IPS DF 19.7 (cell line): ENCODE measurements at regions not wholly inside any gene's neighbourhood (a gene's known extent, or its start where the extent isn't known, plus 50 kb on each side); places are given as distances from the start of the nearest gene placed in this dataset.

Source experiments
- DNase-seq: peaks from one replicate; pipeline ENCODE4 v3.0.0-alpha.2; 2013; ENCODE audit warnings: low read depth, low spot score

DNA sequence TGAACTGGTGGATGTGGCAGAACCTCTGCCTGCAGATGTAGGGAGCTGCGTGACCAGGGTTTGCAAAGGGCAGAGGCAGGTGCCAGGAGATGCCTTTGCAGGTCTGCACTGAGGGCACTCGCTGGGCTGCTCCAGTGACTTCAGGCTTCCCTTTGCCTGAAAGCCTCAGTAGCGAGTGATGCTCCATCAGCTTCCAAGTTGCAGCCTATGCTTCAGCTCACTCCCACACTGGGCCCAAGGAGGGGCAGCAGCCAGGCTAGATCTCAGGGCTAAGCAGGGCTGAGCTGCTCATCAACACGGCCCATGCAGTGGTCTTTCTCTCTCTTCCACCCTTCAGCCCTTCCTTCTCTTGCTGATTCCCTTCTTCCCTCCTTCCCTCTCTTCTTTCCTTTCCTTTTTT lies 78.3 kb upstream of the RGMA start:
- DNase-seq, result no peak

DNA sequence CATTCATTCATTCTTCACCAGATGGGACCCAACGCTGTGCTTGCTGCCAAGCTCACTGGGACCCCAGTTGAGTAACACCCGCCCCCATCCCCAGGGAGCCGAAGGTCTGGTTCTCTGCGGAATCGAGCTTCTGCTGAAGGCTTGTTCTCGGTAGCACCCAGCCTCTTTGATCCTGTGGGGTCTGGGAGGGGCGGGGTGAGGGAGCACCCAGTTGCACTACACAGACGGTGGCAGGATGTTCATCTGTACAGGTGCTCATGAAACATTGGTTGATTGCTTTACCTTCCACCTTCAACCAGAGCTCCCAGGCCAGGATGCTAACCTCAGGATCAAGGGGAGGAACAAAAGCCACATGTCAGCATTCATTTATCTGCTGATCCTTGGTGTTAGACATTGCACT lies 77.7 kb upstream of the RGMA start:
- DNase-seq, result no peak

DNA sequence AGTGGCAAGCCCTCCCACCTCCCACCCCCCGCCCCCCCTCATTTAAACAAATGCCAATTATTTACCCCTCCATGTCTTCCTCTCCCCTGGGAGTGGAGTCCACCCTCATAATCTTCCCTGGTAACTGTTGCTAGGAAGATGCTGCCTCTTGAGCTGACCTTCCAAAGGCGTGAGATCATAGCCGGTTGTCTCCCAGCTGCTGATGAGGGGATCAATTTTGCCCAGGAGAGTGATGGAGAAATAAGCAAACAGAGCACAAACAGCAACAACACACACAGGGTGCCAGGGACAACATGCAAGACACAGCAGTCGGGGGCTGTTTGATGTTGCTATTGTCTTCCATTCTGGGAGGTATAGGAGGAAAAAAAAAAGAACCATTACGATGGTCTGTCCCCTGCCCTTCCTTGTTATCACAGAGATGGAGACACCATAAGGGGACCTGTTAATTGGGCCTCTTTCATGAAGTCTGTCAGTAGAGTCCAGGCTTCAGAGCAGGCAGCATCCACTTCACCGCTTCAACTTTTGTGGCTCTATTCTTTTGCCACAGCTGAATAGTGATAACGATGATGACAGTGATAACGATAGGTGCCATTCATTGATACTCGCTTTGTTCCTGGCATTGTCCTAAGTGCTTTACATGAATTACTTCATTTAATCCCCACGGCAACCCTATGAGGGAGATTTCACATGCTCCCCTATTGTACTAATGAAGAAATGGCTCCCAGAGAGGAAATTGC lies 76.9 kb upstream of the RGMA start:
- DNase-seq, result no peak

DNA sequence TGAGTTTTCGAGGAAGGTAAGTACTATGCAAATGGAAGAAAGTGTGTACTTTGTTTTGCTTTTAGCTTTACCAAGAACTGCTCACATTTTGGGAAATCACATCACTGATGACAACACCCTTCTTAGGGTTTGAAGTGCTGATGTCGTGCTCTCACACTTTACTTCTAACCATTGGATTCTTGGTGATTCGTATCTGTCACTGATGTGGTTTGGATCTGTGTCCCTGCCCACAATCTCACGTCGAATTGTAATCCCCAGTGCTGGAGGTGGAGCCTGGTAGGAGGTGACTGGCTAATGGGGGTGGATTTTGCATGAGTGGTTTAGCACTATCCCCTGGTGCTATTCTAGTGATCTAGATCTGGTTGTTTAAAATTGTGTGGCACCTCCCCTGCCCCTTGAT lies 75.4 kb upstream of the RGMA start:
- DNase-seq, result no peak

DNA sequence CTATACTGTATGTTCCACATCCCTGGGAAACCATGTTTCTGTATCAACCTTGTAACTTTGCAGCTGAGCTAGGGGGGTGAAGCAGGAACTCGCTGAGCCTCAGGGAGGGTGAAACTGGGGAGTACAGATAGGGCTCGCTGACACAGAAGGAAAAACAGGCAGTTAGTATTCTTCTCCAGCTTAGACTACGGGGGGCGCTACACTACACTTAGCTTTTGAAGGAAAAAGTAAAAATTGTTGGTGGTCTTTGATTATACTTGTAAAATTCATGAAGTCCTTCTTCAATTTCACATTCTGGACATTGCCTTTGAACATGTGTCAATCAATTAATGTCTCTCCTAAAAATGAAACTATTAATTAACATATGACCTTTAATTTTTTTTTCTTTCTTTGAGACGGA lies 73.5 kb upstream of the RGMA start:
- no peak for DNase-seq

DNA sequence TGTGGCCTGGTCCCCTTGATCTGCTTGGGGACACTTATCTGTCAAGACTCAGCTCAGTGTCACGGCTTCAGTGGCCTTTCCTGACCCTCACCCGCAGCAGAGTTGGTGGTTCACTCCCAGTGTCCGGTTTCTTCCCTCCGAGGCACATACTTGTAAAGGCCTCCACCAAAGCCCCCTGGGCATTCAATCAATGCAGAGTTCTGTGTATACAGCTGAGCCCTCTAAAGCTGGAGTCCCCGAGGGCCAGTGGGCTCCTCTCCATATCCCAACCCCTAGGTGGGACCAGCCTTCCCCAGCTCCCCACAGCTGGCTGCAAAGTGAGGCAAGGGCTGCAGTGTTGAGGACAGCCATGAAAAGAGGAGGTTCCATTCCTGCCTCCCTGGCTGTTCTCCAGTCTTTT lies 70.9 kb upstream of the RGMA start:
- no peak for DNase-seq

DNA sequence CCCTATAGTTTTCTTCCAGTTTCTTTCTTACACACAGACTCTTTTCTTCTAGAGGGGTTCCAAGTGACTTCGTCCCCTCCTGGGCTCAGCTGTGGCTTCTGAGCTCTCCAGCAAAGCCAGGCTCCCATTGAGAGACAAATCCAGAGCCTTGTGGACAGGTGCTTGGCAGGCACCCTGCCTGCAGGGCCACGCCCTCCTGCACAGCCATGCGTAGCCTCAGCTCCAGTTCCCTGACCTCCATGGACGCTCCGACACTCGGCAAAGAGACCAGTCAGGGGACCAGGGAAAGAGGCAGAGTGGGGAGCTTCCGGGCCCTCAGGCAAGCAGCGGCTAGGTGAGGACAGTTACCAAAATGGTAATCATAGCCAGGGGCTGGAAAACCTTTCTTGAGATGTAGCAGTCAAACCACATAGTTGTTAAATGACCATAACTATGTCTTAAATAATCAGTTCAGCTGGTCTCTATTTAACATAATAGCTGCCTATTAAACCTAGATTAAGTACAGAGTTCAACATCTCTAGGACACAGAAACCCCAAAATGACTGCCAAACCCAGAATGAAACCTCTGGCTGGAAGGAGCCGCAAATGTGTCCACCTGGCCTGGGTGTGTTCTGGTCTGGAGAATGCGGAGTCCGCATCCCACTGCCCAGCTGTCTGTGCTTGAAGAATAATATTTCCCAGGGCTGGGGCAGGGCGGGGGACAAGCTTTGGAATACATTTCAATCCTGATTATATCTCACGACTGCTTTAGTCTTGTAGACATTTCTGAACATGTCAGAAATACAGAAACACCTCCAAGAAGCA lies 69.3 kb upstream of the RGMA start:
- no peak for DNase-seq

DNA sequence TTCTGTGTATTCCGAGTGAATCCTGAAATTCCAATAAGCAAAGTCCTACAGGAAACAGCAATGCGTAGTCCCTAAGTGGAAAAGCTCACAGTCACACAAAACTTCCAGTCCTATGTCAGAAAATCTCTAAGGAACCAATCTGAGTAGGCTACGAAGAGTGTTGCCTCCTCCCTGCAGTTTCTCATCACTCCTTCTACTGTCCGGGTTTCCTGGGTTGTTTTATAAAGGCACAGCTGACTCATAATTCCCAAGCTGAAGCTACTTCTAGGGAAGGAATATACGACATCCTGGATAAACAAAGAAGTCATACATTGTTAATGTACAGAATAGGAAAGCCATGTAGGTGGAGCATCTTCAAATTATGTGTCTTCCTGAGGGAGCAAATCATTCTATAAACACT lies 65.7 kb upstream of the RGMA start:
- no peak for DNase-seq

DNA sequence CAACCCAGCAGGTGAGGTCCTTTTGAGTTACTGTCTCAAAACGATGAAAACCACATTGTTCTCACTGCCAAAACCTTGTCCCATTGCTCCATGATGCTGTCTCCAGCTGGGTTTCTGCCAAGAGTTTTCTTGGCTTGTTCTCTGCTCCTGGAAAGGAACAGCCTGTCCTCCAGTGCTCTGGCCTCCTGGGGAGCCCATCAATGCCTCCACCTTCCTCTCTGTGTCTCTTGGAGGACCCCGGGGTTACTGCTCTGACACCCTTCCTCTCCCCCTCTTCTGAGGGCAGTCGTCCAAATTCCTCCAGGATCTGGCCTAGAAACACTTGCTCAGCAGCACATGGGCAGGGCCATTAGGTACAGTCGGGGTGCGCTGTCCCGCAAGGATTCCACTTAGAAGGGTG lies 63.9 kb upstream of the RGMA start:
- no peak for DNase-seq

DNA sequence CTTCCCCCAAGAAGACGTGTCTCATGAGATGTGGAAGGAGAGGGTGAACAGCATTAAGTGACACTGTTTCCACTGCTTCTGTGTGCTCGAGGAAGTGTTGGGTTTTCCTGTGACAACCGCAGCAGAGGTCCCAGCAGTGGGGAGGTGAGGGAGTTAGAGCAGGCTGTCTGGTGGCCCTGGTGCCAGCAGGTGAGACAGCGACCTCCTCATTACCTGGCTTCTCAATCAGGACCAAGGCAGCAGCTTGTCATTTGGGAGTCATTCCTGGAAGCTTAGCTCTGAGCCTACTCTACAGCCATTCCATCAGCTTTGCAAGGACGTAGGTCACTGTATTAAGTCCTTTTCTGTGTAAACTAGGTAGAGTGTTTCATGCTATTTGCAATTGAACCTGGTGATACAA lies 63.3 kb upstream of the RGMA start:
- DNase-seq, result no peak

DNA sequence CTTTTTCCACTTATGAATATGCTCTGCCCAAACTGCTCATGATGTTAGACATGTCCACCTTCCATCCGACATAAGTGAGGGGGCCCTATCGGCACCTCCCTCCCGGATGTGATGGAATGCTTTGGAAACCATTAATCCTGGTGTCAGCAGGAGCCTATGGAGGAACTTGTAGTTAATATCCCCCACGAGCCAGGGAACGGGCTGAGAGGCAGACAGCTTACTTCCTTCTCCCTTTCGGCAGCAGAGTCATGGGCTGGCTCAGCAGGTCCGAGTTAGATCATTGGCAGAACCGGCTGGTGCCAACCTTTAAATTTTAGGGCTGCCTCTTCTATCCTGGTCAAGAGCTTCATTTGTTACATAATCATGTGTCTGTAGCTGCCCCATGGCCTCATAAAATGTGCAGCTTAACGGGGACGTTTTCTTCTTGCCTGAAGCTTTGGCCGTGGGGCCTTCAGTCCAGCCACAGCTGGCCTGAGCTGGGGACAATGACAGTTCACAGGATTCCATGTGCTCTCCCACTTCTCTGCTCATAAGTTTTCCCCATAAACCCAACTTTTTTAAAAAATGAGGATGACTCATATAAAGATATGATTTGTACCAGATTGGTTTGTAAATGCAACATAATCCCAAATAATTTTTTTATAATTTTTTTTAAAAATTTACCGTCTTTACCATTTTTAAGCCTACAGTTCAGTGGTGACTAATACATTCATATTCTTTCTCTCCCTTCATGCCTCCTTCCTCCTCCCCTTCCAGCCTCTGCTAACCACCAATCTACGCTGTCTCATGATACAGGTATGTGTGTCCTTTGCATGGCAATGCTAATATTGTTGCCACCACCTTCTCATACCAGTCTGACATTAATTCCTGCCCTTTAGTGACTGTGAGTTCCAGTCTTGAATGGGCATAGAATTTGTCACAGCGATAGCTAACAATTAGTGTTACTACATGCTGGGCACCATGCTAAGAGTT lies 62.2 kb upstream of the RGMA start:
- no peak for DNase-seq

DNA sequence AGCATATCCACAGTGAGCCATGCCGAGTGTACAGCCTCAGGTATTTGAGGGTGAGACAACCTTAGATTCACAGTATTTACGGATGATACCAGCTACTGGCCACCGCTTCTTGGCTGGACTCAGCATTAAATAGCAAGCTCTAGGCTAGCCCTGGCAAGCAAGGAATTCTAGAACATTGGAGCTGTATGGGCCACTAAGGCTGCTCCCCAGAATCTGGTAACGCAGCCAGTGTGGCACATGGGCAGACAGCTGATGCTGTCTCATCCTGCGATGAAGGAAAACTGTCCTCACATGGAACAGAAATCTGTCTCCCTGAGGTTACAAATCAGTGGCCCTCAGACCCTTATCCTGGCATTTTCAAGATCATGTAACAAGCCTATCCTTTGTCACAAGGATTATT lies 57.6 kb upstream of the RGMA start:
- DNase-seq, result no peak

DNA sequence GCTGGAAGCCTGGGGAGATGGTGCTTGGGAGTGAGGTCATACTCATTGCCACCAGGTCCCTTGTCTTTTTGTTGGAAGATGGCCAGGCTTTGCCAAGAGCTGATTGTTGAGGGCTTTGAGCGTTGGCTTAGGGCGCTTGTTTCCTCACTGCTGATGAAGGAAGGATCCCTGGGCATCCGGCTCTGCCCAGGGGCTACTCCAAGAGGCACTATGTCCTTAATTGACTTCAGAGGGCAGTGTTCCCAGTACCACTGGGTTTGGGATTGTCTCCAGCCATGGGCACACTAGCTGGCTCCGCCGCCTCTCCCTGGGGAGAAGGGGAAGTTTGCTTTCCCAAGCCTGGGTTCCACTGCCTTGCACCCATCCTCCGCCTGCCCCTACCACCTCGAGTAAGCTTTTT lies 57.2 kb upstream of the RGMA start:
- DNase-seq, result no peak

DNA sequence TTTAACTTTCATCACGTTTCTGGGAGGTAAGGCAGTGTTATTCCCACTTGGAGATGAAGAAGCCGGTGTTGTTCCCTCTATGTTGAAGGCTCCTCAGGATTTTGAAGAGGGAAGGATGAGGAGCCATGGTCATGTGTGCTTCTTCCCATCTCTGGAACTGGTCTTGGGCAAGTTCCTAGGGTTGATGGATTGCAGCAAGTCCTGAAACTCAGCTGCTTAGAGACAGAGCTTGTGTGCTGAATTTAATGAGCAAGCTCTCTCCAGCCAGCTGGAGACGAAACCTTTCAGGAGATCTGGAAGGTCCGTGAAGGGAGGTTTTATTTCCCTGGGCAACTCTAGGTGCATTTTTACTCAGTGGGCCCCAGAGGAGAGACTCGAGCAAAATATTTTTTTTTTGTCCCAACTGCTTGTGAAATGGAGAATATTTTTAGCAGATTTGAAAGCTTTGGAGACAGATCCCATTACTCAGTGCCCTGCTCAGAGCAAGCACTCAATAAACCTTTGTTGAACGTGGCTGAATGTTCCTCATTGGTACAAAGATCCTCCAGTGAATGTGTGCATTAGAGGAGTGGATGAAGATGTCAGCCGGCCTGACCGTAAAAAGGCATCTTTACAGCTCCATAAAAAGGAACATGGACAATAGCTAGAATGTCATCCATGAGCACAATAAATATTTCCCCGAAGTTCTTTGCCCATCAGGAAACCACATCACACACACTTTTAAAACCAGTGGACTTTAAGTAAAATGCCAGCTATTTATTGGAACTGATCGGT lies 55.6 kb upstream of the RGMA start:
- no peak for DNase-seq

DNA sequence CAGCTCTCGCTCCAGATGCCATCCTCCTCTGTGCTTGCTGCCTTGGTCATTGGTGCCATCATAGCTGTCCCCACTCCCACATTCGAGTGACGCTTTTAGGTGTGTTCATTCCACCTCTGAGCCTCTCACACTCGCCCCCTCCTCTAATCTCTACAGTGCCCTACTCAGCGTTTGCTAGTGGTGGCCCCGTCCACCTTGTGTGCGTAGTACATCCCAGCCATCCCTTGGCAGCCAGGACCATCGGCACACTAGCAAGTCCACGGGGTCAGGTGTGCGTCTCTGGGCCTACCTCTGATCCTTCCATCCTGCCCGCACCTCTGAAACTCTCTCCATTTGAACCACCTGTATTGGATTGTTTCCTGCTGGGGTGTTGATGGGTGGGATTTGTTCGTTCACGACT lies 54.2 kb upstream of the RGMA start:
- no peak for DNase-seq

DNA sequence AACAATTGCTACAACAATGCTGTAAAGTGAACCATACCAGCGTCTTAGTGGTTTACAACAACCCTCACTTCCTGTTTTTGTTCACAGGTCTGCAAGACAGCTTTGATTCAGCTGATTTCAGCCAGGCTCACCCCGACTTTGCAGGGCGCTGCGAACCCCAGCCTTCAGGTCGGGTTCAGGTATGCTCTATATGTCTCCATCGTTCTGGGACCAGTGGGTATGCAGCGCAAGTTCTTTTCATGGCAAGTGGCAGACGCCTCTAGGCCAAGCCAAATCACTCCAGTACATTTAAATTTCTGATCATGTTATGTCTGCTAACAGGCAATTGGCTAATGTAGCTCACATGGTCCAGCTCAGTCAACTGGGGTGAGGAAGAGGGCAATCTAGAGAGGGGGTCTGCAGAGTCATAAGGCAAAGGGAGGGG lies 52.4 kb upstream of the RGMA start:
- no peak for DNase-seq

DNA sequence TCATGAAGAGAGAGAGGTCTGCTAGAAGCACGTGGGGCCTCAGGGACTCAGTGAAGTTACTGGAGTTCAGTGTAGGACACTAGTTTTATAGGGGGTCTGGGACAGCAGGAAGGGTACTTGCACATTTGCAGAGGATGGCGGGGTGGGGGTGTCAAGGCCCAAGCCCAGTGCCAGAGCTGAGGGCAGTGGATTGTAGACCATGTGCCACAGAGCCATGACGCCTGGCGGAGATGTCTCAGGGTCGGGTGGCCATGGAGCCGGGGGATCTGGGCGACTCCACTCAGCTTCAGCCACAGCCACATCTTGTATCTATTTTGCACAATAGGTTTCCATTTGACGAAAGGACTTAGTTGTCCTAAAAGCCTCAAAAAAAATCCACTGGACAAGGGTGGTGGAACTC lies 50.4 kb upstream of the RGMA start:
- no peak for DNase-seq

DNA sequence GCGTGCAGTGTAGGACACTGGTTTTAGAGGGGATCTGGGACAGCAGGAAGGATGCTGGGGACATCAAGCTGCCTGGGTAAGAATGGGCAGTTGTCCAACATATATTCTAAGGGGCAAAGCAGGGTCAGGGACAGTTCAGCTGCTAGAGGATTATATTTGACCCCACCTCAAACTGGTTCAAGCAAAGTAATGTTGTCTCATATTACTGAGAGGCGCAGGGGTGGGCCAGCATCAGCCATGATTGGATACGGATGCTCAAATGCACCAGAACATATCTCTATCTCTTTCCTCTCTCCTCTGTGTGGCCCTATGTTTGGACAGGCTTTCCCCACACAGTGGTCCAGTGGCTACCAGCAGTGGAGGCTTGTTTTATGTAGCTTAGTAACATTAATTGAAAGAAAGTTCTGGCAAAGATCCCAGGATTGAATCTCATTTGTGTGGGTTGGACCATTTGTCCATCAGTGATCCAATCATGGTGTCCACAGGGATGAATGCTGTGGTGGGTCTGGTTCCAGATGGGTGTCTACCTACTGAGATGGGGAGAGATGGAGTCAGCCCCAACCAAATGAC lies 49.8 kb upstream of the RGMA start:
- DNase-seq, result no peak
